A549 (cell line): ENCODE measurements at regions not wholly inside any gene's neighbourhood (a gene's known extent, or its start where the extent isn't known, plus 50 kb on each side); places are given as distances from the start of the nearest gene placed in this dataset.

Source experiments
- CBX2 ChIP-seq: fragments of 200-600 bp; sonication (generic); IDR thresholded peaks from 2 replicates; pipeline ENCODE4 v1.6.1; 2016; ENCODE audit warnings: low read depth, mild to moderate bottlenecking, borderline replicate concordance
- CEBPB ChIP-seq, 2 experiments: fragments of >200 bp in 1 of 2; sonication (Bioruptor Twin) in 1 of 2; formaldehyde crosslinking in 1 of 2; IDR thresholded peaks; 2 replicates each; pipeline ENCODE4 v1.6.1; 2012 to 2016
- JUN ChIP-seq, 2 experiments: fragments of >200 bp; sonication (Bioruptor Twin); formaldehyde crosslinking; IDR thresholded peaks; 2 replicates in 1 of 2; 3 replicates in 1 of 2; pipeline ENCODE4 v1.6.1; 2016 to 2017
- MYC ChIP-seq: IDR thresholded peaks from 2 replicates; pipeline ENCODE4 v1.6.1; 2012; ENCODE audit warnings: mild to moderate bottlenecking, inconsistent platforms, low read length, improper control_type of control experiment, borderline replicate concordance
- POLR2A ChIP-seq: IDR thresholded peaks from 2 replicates; pipeline ENCODE4 v1.6.1; 2012; ENCODE audit warnings: mild to moderate bottlenecking, low read length
- RFX5 ChIP-seq: fragments of 450-650 bp; IDR thresholded peaks from 2 replicates; pipeline ENCODE4 v1.7.1; 2014; ENCODE audit warnings: antibody characterized with exemption, mild to moderate bottlenecking, moderate library complexity

DNA sequence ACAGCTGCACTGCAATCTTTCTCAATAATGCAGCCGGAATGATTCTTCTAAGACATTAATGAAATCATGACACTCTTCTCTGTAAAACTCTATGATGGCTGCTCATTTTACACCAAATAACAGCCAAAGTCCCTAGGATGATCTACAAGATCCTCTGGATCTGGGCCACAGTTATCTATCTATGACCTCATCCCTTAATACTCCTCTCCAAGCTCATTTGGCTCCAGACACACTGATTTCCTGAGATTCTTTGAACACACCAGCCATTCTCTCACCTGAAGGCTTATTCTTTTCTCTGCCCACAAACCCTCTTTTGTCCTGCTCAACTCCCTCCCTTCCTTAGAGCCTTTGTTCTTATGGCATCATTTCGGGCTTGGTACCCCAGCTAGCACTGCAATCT, 577.4 kb upstream of the ANKRD30A start:
- no peak for TF ChIP-seq MYC
- no peak for TF ChIP-seq POLR2A
- TF ChIP-seq CBX2: no peak
- no peak for TF ChIP-seq RFX5
- TF ChIP-seq JUN (IDR thresholded peaks at IDR 0.05): no peak
- no peak for TF ChIP-seq CEBPB (IDR thresholded peaks at IDR 0.05)
